GM23338 (cell line): ENCODE measurements at regions not wholly inside any gene's neighbourhood (a gene's known extent, or its start where the extent isn't known, plus 50 kb on each side); places are given as distances from the start of the nearest gene placed in this dataset.

Source experiments
- ATAC-seq: fragments of 200-7000 bp; cut with Tn5 transposase; 3 replicates; pipeline ENCODE4 v1.9.1; 2020
- DNase-seq: peaks from one replicate; pipeline ENCODE4 v3.0.0-alpha.2; 2015; ENCODE audit warnings: low spot score
- H2AFZ ChIP-seq: fragments of 200-600 bp; sonication (generic); 2 replicates; pipeline ENCODE4 v1.8.0; 2016; ENCODE audit warnings: antibody characterized with exemption, mild to moderate bottlenecking, moderate library complexity
- H3F3A ChIP-seq: fragments of 200-600 bp; sonication (generic); replicated peaks from 2 replicates; pipeline ENCODE4 v1.8.0; 2017; ENCODE audit warnings: antibody characterized with exemption, mixed run types, low read depth
- H3K27ac ChIP-seq: fragments of 200-600 bp; sonication (generic); 2 replicates; pipeline ENCODE4 v1.6.1; 2016; ENCODE audit warnings: low read depth
- H3K27me3 ChIP-seq: fragments of 200-600 bp; sonication (generic); 2 replicates; pipeline ENCODE4 v1.8.0; 2016; ENCODE audit warnings: mild to moderate bottlenecking, mixed run types, moderate library complexity; ENCODE audit not compliant: insufficient read depth
- H3K36me3 ChIP-seq: fragments of 200-600 bp; sonication (generic); 2 replicates; pipeline ENCODE4 v1.8.0; 2016; ENCODE audit warnings: mild to moderate bottlenecking; ENCODE audit not compliant: insufficient read depth
- H3K4me1 ChIP-seq: fragments of 200-600 bp; sonication (generic); 2 replicates; pipeline ENCODE4 v1.8.0; 2016; ENCODE audit warnings: mild to moderate bottlenecking, moderate library complexity; ENCODE audit not compliant: insufficient read depth
- H3K4me2 ChIP-seq: fragments of 200-600 bp; sonication (generic); 2 replicates; pipeline ENCODE4 v1.7.1; 2017; ENCODE audit warnings: mixed run types
- H3K4me3 ChIP-seq: fragments of 200-600 bp; sonication (generic); 2 replicates; pipeline ENCODE4 v1.6.1; 2016; ENCODE audit warnings: mixed run types
- H3K79me2 ChIP-seq: fragments of 200-600 bp; sonication (generic); replicated peaks from 2 replicates; pipeline ENCODE4 v1.8.0; 2017; ENCODE audit warnings: mild to moderate bottlenecking; ENCODE audit not compliant: insufficient read depth
- H3K9me2 ChIP-seq: fragments of 200-600 bp; sonication (generic); 2 replicates; pipeline ENCODE4 v1.8.0; 2017; ENCODE audit not compliant: insufficient read depth
- H4K20me1 ChIP-seq: fragments of 200-600 bp; sonication (generic); replicated peaks from 2 replicates; pipeline ENCODE4 v1.8.0; 2017; ENCODE audit warnings: mild to moderate bottlenecking; ENCODE audit not compliant: insufficient read depth
- H3K27ac Mint-ChIP-seq: 2 replicates; pipeline ENCODE4 v1.8.0; 2020; ENCODE audit warnings: inconsistent platforms, mild to moderate bottlenecking, moderate library complexity, mixed read lengths
- H3K27me3 Mint-ChIP-seq: 3 replicates; pipeline ENCODE4 v1.8.0; 2022; ENCODE audit warnings: low read depth, mild to moderate bottlenecking, moderate library complexity, mixed read lengths, inconsistent platforms; ENCODE audit not compliant: insufficient read depth, poor library complexity
- H3K36me3 Mint-ChIP-seq: 3 replicates; pipeline ENCODE4 v1.8.0; 2021; ENCODE audit warnings: low read depth, mild to moderate bottlenecking, inconsistent platforms, moderate library complexity, mixed read lengths
- H3K4me1 Mint-ChIP-seq: 3 replicates; pipeline ENCODE4 v1.8.0; 2020; ENCODE audit warnings: mild to moderate bottlenecking, inconsistent platforms, mixed read lengths
- H3K4me3 Mint-ChIP-seq: 3 replicates; pipeline ENCODE4 v1.8.0; 2021; ENCODE audit warnings: moderate library complexity, mild to moderate bottlenecking, inconsistent platforms, mixed read lengths
- H3K9me3 Mint-ChIP-seq: 3 replicates; pipeline ENCODE4 v1.8.0; 2020; ENCODE audit warnings: moderate library complexity, mild to moderate bottlenecking, inconsistent platforms, mixed read lengths
- CREB1 ChIP-seq: fragments of 250-450 bp; sonication (Bioruptor Pico); IDR thresholded peaks from 2 replicates; pipeline ENCODE4 v1.5.0; 2020; ENCODE audit warnings: low read depth, mild to moderate bottlenecking, moderate library complexity
- EZH2phosphoT487 ChIP-seq: fragments of 200-600 bp; sonication (generic); IDR thresholded peaks from one replicate; pipeline ENCODE4 v1.8.1; 2018; ENCODE audit warnings: antibody characterized with exemption; ENCODE audit not compliant: unreplicated experiment
- NANOG ChIP-seq: IDR thresholded peaks from 2 replicates; pipeline ENCODE4 v1.6.1; 2016; ENCODE audit warnings: antibody characterized with exemption, borderline replicate concordance
- POLR2AphosphoS5 ChIP-seq: IDR thresholded peaks from 2 replicates; pipeline ENCODE4 v1.6.1; 2016; ENCODE audit warnings: antibody characterized with exemption, low read depth
- STAT1 ChIP-seq: IDR thresholded peaks from one replicate; pipeline ENCODE4 v1.6.1; 2016; ENCODE audit warnings: antibody characterized with exemption; ENCODE audit not compliant: unreplicated experiment
- ZNF114 ChIP-seq: fragments of 250-450 bp; sonication (Bioruptor Pico); IDR thresholded peaks from 2 replicates; pipeline ENCODE4 v1.5.0; 2020; ENCODE audit warnings: mild to moderate bottlenecking, moderate library complexity
- ZNF331 ChIP-seq: fragments of 250-450 bp; sonication (Bioruptor Pico); IDR thresholded peaks from 2 replicates; pipeline ENCODE4 v1.5.0; 2020; ENCODE audit warnings: low read depth, mild to moderate bottlenecking, moderate library complexity
- TF ChIP-seq, protein P1 (sequence below): IDR thresholded peaks from one replicate; pipeline ENCODE4 v1.6.1; 2018; ENCODE audit warnings: antibody characterized with exemption; ENCODE audit not compliant: unreplicated experiment
- TF ChIP-seq, protein P2 (sequence below), 2 experiments: fragments of 200-600 bp in 1 of 2; sonication (generic) in 1 of 2; conservative IDR thresholded peaks; 2 replicates each; pipeline versions ENCODE4 v1.5.1 to v1.6.1; 2016 to 2017; ENCODE audit warnings: antibody characterized with exemption in 2 of 2, low read depth in 2 of 2, mild to moderate bottlenecking in 2 of 2, moderate library complexity in 1 of 2
- TF ChIP-seq, protein P3 (sequence below): fragments of 250-450 bp; sonication (Bioruptor Pico); IDR thresholded peaks from 2 replicates; pipeline ENCODE4 v1.5.0; 2020; ENCODE audit warnings: mild to moderate bottlenecking, moderate library complexity

DNA sequence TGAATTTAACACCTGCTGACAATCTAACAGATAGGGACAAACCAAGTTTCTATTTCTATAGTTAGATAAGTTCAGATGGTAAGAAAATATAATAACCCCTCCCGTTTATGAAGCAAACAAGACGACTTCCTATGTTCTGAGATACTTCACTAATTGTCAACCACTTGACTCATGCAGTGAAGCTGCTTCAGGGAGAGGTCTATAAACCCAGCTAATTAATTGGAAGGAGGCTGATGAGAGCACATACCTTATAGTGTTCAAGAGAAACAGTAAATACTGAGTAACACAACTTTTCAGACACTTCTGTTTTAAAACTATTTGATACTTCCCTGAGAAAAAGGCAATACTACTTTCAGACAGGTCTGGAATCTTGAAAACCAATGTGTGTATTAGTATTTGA lies 229.4 kb upstream of the UBASH3B start (continued):
- TF ChIP-seq, protein P1, sequence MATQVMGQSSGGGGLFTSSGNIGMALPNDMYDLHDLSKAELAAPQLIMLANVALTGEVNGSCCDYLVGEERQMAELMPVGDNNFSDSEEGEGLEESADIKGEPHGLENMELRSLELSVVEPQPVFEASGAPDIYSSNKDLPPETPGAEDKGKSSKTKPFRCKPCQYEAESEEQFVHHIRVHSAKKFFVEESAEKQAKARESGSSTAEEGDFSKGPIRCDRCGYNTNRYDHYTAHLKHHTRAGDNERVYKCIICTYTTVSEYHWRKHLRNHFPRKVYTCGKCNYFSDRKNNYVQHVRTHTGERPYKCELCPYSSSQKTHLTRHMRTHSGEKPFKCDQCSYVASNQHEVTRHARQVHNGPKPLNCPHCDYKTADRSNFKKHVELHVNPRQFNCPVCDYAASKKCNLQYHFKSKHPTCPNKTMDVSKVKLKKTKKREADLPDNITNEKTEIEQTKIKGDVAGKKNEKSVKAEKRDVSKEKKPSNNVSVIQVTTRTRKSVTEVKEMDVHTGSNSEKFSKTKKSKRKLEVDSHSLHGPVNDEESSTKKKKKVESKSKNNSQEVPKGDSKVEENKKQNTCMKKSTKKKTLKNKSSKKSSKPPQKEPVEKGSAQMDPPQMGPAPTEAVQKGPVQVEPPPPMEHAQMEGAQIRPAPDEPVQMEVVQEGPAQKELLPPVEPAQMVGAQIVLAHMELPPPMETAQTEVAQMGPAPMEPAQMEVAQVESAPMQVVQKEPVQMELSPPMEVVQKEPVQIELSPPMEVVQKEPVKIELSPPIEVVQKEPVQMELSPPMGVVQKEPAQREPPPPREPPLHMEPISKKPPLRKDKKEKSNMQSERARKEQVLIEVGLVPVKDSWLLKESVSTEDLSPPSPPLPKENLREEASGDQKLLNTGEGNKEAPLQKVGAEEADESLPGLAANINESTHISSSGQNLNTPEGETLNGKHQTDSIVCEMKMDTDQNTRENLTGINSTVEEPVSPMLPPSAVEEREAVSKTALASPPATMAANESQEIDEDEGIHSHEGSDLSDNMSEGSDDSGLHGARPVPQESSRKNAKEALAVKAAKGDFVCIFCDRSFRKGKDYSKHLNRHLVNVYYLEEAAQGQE: no peak
- TF ChIP-seq NANOG (no peak), CREB1 (no peak), POLR2AphosphoS5 (no peak)
- TF ChIP-seq, protein P2, sequence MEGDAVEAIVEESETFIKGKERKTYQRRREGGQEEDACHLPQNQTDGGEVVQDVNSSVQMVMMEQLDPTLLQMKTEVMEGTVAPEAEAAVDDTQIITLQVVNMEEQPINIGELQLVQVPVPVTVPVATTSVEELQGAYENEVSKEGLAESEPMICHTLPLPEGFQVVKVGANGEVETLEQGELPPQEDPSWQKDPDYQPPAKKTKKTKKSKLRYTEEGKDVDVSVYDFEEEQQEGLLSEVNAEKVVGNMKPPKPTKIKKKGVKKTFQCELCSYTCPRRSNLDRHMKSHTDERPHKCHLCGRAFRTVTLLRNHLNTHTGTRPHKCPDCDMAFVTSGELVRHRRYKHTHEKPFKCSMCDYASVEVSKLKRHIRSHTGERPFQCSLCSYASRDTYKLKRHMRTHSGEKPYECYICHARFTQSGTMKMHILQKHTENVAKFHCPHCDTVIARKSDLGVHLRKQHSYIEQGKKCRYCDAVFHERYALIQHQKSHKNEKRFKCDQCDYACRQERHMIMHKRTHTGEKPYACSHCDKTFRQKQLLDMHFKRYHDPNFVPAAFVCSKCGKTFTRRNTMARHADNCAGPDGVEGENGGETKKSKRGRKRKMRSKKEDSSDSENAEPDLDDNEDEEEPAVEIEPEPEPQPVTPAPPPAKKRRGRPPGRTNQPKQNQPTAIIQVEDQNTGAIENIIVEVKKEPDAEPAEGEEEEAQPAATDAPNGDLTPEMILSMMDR (conservative IDR thresholded peaks at IDR 0.05; ENCODE audit: low read depth in 2 of 2): no peak

DNA sequence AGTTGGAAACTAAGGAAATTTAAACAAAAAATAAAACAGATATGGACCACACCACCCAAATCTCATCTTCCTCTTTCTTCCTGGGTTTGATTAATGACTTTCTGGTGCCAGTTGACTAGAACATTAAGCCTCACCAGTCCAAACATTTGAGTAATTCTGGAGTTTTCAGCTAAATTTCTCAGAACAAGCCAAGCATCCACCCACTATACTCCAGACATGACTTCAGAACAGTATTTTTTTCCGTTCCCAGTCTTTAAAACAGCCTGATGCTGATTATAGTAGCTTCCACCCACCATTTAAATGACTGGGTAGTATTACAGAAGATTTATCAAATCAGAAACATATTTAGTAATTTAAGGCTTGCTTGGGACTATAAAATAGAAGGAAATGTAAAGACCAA lies 230.9 kb upstream of the UBASH3B start:
- no peak overlapping the region for H3K4me3 ChIP-seq
- H3K4me1 Mint-ChIP-seq: peaks cover 26% of the 10 kb centered on the region
- no peaks in the 10 kb centered on the region for H3K9me3 Mint-ChIP-seq
- H3K27me3 Mint-ChIP-seq: no peaks in the 10 kb centered on the region
- H3K27ac Mint-ChIP-seq: no peak overlapping the region
- no peak for DNase-seq
- H3K36me3 Mint-ChIP-seq: no peaks in the 10 kb centered on the region
- no peak overlapping the region for H3K27ac ChIP-seq
- H3K79me2 ChIP-seq: no peaks in the 10 kb centered on the region
- H4K20me1 ChIP-seq: no peaks in the 10 kb centered on the region
- no peaks in the 10 kb centered on the region for H3F3A ChIP-seq
- no peaks in the 10 kb centered on the region for H3K27me3 ChIP-seq
- ATAC-seq: no peak
- no peak overlapping the region for H3K4me2 ChIP-seq
- no peaks in the 10 kb centered on the region for H3K36me3 ChIP-seq
- no peak overlapping the region for H2AFZ ChIP-seq
- no peak overlapping the region for H3K4me3 Mint-ChIP-seq
- H3K4me1 ChIP-seq: peaks cover 9% of the 10 kb centered on the region; the same call in 1 of the 2 replicates
- H3K9me2 ChIP-seq: no peaks in the 10 kb centered on the region
- TF ChIP-seq ZNF114 (no peak), EZH2phosphoT487 (no peak), STAT1 (no peak), NANOG (no peak), ZNF331 (CRISPR knock-in tag) (no peak)
- TF ChIP-seq, protein P3, sequence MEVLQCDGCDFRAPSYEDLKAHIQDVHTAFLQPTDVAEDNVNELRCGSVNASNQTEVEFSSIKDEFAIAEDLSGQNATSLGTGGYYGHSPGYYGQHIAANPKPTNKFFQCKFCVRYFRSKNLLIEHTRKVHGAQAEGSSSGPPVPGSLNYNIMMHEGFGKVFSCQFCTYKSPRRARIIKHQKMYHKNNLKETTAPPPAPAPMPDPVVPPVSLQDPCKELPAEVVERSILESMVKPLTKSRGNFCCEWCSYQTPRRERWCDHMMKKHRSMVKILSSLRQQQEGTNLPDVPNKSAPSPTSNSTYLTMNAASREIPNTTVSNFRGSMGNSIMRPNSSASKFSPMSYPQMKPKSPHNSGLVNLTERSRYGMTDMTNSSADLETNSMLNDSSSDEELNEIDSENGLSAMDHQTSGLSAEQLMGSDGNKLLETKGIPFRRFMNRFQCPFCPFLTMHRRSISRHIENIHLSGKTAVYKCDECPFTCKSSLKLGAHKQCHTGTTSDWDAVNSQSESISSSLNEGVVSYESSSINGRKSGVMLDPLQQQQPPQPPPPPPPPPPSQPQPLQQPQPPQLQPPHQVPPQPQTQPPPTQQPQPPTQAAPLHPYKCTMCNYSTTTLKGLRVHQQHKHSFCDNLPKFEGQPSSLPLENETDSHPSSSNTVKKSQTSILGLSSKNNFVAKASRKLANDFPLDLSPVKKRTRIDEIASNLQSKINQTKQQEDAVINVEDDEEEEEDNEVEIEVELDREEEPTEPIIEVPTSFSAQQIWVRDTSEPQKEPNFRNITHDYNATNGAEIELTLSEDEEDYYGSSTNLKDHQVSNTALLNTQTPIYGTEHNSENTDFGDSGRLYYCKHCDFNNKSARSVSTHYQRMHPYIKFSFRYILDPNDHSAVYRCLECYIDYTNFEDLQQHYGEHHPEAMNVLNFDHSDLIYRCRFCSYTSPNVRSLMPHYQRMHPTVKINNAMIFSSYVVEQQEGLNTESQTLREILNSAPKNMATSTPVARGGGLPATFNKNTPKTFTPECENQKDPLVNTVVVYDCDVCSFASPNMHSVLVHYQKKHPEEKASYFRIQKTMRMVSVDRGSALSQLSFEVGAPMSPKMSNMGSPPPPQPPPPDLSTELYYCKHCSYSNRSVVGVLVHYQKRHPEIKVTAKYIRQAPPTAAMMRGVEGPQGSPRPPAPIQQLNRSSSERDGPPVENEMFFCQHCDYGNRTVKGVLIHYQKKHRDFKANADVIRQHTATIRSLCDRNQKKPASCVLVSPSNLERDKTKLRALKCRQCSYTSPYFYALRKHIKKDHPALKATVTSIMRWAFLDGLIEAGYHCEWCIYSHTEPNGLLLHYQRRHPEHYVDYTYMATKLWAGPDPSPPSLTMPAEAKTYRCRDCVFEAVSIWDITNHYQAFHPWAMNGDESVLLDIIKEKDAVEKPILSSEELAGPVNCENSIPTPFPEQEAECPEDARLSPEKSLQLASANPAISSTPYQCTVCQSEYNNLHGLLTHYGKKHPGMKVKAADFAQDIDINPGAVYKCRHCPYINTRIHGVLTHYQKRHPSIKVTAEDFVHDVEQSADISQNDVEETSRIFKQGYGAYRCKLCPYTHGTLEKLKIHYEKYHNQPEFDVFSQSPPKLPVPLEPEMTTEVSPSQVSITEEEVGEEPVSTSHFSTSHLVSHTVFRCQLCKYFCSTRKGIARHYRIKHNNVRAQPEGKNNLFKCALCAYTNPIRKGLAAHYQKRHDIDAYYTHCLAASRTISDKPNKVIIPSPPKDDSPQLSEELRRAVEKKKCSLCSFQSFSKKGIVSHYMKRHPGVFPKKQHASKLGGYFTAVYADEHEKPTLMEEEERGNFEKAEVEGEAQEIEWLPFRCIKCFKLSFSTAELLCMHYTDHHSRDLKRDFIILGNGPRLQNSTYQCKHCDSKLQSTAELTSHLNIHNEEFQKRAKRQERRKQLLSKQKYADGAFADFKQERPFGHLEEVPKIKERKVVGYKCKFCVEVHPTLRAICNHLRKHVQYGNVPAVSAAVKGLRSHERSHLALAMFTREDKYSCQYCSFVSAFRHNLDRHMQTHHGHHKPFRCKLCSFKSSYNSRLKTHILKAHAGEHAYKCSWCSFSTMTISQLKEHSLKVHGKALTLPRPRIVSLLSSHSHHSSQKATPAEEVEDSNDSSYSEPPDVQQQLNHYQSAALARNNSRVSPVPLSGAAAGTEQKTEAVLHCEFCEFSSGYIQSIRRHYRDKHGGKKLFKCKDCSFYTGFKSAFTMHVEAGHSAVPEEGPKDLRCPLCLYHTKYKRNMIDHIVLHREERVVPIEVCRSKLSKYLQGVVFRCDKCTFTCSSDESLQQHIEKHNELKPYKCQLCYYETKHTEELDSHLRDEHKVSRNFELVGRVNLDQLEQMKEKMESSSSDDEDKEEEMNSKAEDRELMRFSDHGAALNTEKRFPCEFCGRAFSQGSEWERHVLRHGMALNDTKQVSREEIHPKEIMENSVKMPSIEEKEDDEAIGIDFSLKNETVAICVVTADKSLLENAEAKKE (CRISPR knock-in tag): no peak
- TF ChIP-seq, protein P2 (conservative IDR thresholded peaks at IDR 0.05; ENCODE audit: low read depth in 2 of 2): no peak
